B cell (primary cell): ENCODE measurements at regions not wholly inside any gene's neighbourhood (a gene's known extent, or its start where the extent isn't known, plus 50 kb on each side); places are given as distances from the start of the nearest gene placed in this dataset.

Experiments used
- ATAC-seq: fragments of 200-7000 bp; cut with Tn5 transposase; one replicate; pipeline ENCODE4 v1.10.0; 2021; ENCODE audit warnings: low read depth, mild to moderate bottlenecking, moderate number of reproducible peaks, moderate library complexity
- CTCF ChIA-PET: fragments of 350-600 bp; sonication (Branson Sonifier 250); formaldehyde crosslinking; loops from one replicate; lab custom pipeline; 2021; ENCODE audit warnings: antibody characterized with exemption, inconsistent platforms; lab: Charles Lee
- POLR2A ChIA-PET: fragments of 350-600 bp; sonication (Branson Sonifier 250); formaldehyde crosslinking; loops from one replicate; lab custom pipeline; 2021; ENCODE audit warnings: antibody characterized with exemption; lab: Charles Lee
- DNase-seq: peaks from one replicate; pipeline ENCODE4 v3.0.0; 2013
- H2AFZ ChIP-seq: 2 replicates; pipeline ENCODE4 v1.6.1; 2012; ENCODE audit warnings: mild to moderate bottlenecking, low read depth, low read length; ENCODE audit not compliant: insufficient read depth, poor library complexity, severe bottlenecking
- H3K27ac ChIP-seq, 2 donors: 1 replicate in 1 of 2; 2 replicates in 1 of 2; pipeline ENCODE4 v1.5.1; 2012 to 2013; ENCODE audit warnings: low read length in 2 of 2, mild to moderate bottlenecking in 2 of 2, moderate library complexity in 1 of 2
- H3K27me3 ChIP-seq, 4 experiments: fragments of 200-600 bp in 1 of 4; sonication (generic) in 1 of 4; replicated peaks in 1 of 4; 1 replicate in 2 of 4; 2 replicates in 2 of 4; pipeline versions ENCODE4 v1.6.1 to v1.7.0; 2013 to 2016; ENCODE audit warnings: low read length in 3 of 4, mild to moderate bottlenecking in 2 of 4, mixed read lengths in 1 of 4, moderate library complexity in 1 of 4; ENCODE audit not compliant: insufficient read depth in 4 of 4, control insufficient read depth in 3 of 4; ENCODE audit errors: control extremely low read depth in 1 of 4
- H3K36me3 ChIP-seq, 2 experiments: replicated peaks in 1 of 2; 1 replicate in 1 of 2; 2 replicates in 1 of 2; pipeline versions ENCODE4 v1.6.1 to v1.7.1; 2013; ENCODE audit warnings: low read length in 1 of 2; ENCODE audit not compliant: insufficient read depth in 2 of 2, control insufficient read depth in 1 of 2; ENCODE audit errors: control extremely low read depth in 1 of 2, extremely low read depth in 1 of 2
- H3K4me1 ChIP-seq, 2 donors: fragments of 200-600 bp in 1 of 2; sonication (generic) in 1 of 2; 1 replicate in 1 of 2; 2 replicates in 1 of 2; pipeline versions ENCODE4 v1.5.1 to v1.6.1; 2013 to 2017; ENCODE audit warnings: low read length in 2 of 2; ENCODE audit not compliant: control insufficient read depth in 2 of 2, insufficient read depth in 2 of 2
- H3K4me2 ChIP-seq: replicated peaks from 2 replicates; pipeline ENCODE3; 2012; ENCODE audit warnings: mild to moderate bottlenecking, low read depth, low read length; ENCODE audit not compliant: poor library complexity, severe bottlenecking
- H3K4me3 ChIP-seq, 5 experiments: fragments of 200-600 bp in 1 of 5; sonication (generic) in 1 of 5; 1 replicate in 3 of 5; 2 replicates in 2 of 5; pipeline versions ENCODE4 v1.5.1 to v1.7.0; 2011 to 2016; ENCODE audit warnings: low read length in 4 of 5, mild to moderate bottlenecking in 4 of 5, low read depth in 2 of 5, control low read depth in 1 of 5, moderate library complexity in 1 of 5; ENCODE audit not compliant: insufficient read depth in 1 of 5; ENCODE audit errors: control extremely low read depth in 1 of 5, extremely low read depth in 1 of 5
- H3K79me2 ChIP-seq: fragments of 200-600 bp; sonication (generic); one replicate; pipeline ENCODE4 v1.6.0; 2016; ENCODE audit warnings: low read length; ENCODE audit not compliant: control insufficient read depth, insufficient read depth
- H3K9ac ChIP-seq: fragments of 200-600 bp; sonication (generic); 2 replicates; pipeline ENCODE4 v1.6.1; 2017; ENCODE audit warnings: mild to moderate bottlenecking, low read length, moderate library complexity
- H3K9me3 ChIP-seq, 3 donors: one replicate each; pipeline versions ENCODE4 v1.6.1 to v1.7.1; 2013; ENCODE audit warnings: low read length in 2 of 3; ENCODE audit not compliant: control insufficient read depth in 2 of 3, insufficient read depth in 1 of 3; ENCODE audit errors: control extremely low read depth in 1 of 3
- H4K20me1 ChIP-seq: 2 replicates; pipeline ENCODE4 v1.6.0; 2012; ENCODE audit warnings: mild to moderate bottlenecking, low read length; ENCODE audit not compliant: insufficient read depth, control insufficient read depth, poor library complexity, severe bottlenecking
- H3K27ac Mint-ChIP-seq: one replicate; pipeline ENCODE4 v1.8.0; 2021; ENCODE audit warnings: mixed read lengths
- H3K27me3 Mint-ChIP-seq: one replicate; pipeline ENCODE4 v1.8.0; 2021; ENCODE audit warnings: mixed read lengths
- H3K4me1 Mint-ChIP-seq: one replicate; pipeline ENCODE4 v1.8.0; 2021; ENCODE audit warnings: mixed read lengths
- H3K4me3 Mint-ChIP-seq: one replicate; pipeline ENCODE4 v1.8.0; 2021; ENCODE audit warnings: mixed read lengths
- H3K9me3 Mint-ChIP-seq: one replicate; pipeline ENCODE4 v1.8.0; 2022; ENCODE audit warnings: mixed read lengths; ENCODE audit not compliant: insufficient read depth
- CTCF ChIP-seq: fragments of 200-600 bp; IDR thresholded peaks from one replicate; pipeline ENCODE4 v1.8.0; 2022; ENCODE audit warnings: antibody characterized with exemption, mild to moderate bottlenecking
- EZH2 ChIP-seq: IDR thresholded peaks from 2 replicates; pipeline ENCODE4 v1.6.1; 2012; ENCODE audit warnings: borderline replicate concordance, low read depth, mild to moderate bottlenecking, moderate library complexity, low read length; ENCODE audit not compliant: insufficient read depth, poor library complexity, severe bottlenecking
- WGBS: methylation state at CpG from one replicate; pipeline ENCODE4 v1.1.5; 2013; ENCODE audit warnings: missing lambda C conversion rate; ENCODE audit not compliant: insufficient coverage; 5-methylcytosine and 5-hydroxymethylcytosine counted together
- intact Hi-C: fragments of 100-400 bp; cut with micrococcal nuclease; formaldehyde crosslinking; loops from one replicate; pipeline ENCODE4 v1.10.0; 2022

- intact Hi-C loops, result no loop called here
- Histone ChIP-seq H3K4me1 (no peaks in the 10 kb centered on the region), H4K20me1 (no peaks in the 10 kb centered on the region), H3K4me3 (no peak overlapping the region), H3K27ac (no peak overlapping the region), H3K36me3 (no peaks in the 10 kb centered on the region), H3K9me3 (no peaks in the 10 kb centered on the region), H3K27me3 (no peaks in the 10 kb centered on the region), H2AFZ (no peak overlapping the region), H3K4me2 (no peak overlapping the region), H3K79me2 (no peaks in the 10 kb centered on the region), H3K9ac (no peak overlapping the region)
- no peak for ATAC-seq
- WGBS, result 100% methylated on average over 1 of the region's 3 CpGs
- POLR2A ChIA-PET, result no interaction called here
- H3K27me3 Mint-ChIP-seq, result no peaks in the 10 kb centered on the region
- H3K4me3 Mint-ChIP-seq, result no peak overlapping the region
- peaks cover 4% of the 10 kb centered on the region for H3K4me1 Mint-ChIP-seq
- TF ChIP-seq EZH2, result no peak
- no peak for TF ChIP-seq CTCF
- no peak overlapping the region for H3K27ac Mint-ChIP-seq
- CTCF ChIA-PET, result interaction anchor here (0.7 kb wide), 1 partner anchor 47 kb away, joined by 4 read pairs; no protein-coding TSS in a partner anchor
- DNase-seq, result no peak
- H3K9me3 Mint-ChIP-seq, result no peaks in the 10 kb centered on the region
Measured at GRCh38 chr5:62130107-62130506, 175.9 kb upstream of the KIF2A start.

- WGBS, result no CpG with 5 or more reads among the region's 1 CpG
- no peak overlapping the region for H3K27ac Mint-ChIP-seq
- H3K27ac ChIP-seq, result no peak overlapping the region
- H3K4me1 ChIP-seq, result no peaks in the 10 kb centered on the region
- H3K27me3 ChIP-seq, result no peaks in the 10 kb centered on the region
- no peaks in the 10 kb centered on the region for H3K36me3 ChIP-seq
- no peak for ATAC-seq
- TF ChIP-seq CTCF (no peak), EZH2 (no peak)
- H4K20me1 ChIP-seq, result no peaks in the 10 kb centered on the region
- H3K4me2 ChIP-seq, result no peak overlapping the region
- H3K9me3 ChIP-seq, result no peaks in the 10 kb centered on the region
- H3K9me3 Mint-ChIP-seq, result no peaks in the 10 kb centered on the region
- POLR2A ChIA-PET, result no interaction called here
- no peak overlapping the region for H3K9ac ChIP-seq
- no peak overlapping the region for H2AFZ ChIP-seq
- intact Hi-C loops, result no loop called here
- H3K4me3 ChIP-seq, result no peak overlapping the region
- CTCF ChIA-PET, result no interaction called here
- no peaks in the 10 kb centered on the region for H3K27me3 Mint-ChIP-seq
- no peaks in the 10 kb centered on the region for H3K79me2 ChIP-seq
- DNase-seq, result no peak
- peaks cover 4% of the 10 kb centered on the region for H3K4me1 Mint-ChIP-seq
- no peak overlapping the region for H3K4me3 Mint-ChIP-seq
Measured at GRCh38 chr5:62132276-62132675, 173.7 kb upstream of the KIF2A start.
